HEK293T (cell line): ENCODE measurements at regions not wholly inside any gene's neighbourhood (a gene's known extent, or its start where the extent isn't known, plus 50 kb on each side); places are given as distances from the start of the nearest gene placed in this dataset.
A peak's percentile ranks its signal among the peaks of the same experiment; 100 is the strongest.
"Not testable (repeated sequence)": the region's sequence is repeated elsewhere in the genome, so short reads cannot be mapped to it uniquely, and the experiment has no call there.

Experiments used
- CTCF ChIA-PET: fragments of 350-600 bp; formaldehyde crosslinking; extraction: SDS; loops from one replicate; lab custom pipeline; 2021; ENCODE audit warnings: antibody characterized with exemption, inconsistent platforms; lab: Yijun Ruan, JAX
- POLR2A ChIA-PET: fragments of 350-600 bp; formaldehyde crosslinking; extraction: SDS; loops from one replicate; lab custom pipeline; 2020; ENCODE audit warnings: antibody characterized with exemption, inconsistent platforms; lab: Yijun Ruan, JAX
- DNase-seq: peaks from one replicate; pipeline ENCODE4 v3.0.0; 2012; ENCODE audit warnings: mixed read lengths; ENCODE audit errors: extremely low spot score
- ARNT ChIP-seq: fragments of 450-650 bp; IDR thresholded peaks from 2 replicates; pipeline ENCODE4 v1.6.1; 2017; ENCODE audit warnings: mild to moderate bottlenecking
- BHLHE40 ChIP-seq: fragments of 450-650 bp; IDR thresholded peaks from 2 replicates; pipeline ENCODE4 v1.6.1; 2016; ENCODE audit warnings: mild to moderate bottlenecking, moderate library complexity, borderline replicate concordance
- CTBP1 ChIP-seq: fragments of 450-650 bp; IDR thresholded peaks from 2 replicates; pipeline ENCODE4 v1.6.1; 2016; ENCODE audit warnings: borderline replicate concordance
- ELF4 ChIP-seq: fragments of 450-650 bp; IDR thresholded peaks from 2 replicates; pipeline ENCODE4 v1.6.1; 2017; ENCODE audit warnings: antibody characterized with exemption
- FOXA1 ChIP-seq: fragments of 450-650 bp; IDR thresholded peaks from 2 replicates; pipeline ENCODE4 v1.6.1; 2016; ENCODE audit warnings: mild to moderate bottlenecking
- FOXK2 ChIP-seq: fragments of 450-650 bp; IDR thresholded peaks from 2 replicates; pipeline ENCODE4 v1.6.1; 2016; ENCODE audit warnings: mild to moderate bottlenecking
- FOXM1 ChIP-seq: fragments of 450-650 bp; IDR thresholded peaks from 2 replicates; pipeline ENCODE4 v1.6.1; 2017; ENCODE audit warnings: mild to moderate bottlenecking, borderline replicate concordance
- HDGF ChIP-seq: fragments of 450-650 bp; IDR thresholded peaks from 2 replicates; pipeline ENCODE4 v1.6.1; 2017; ENCODE audit warnings: antibody characterized with exemption, borderline replicate concordance
- L3MBTL2 ChIP-seq: fragments of 450-650 bp; conservative IDR thresholded peaks from 2 replicates; pipeline ENCODE4 v1.6.1; 2016; ENCODE audit warnings: mild to moderate bottlenecking
- LEF1 ChIP-seq: fragments of 450-650 bp; IDR thresholded peaks from 2 replicates; pipeline ENCODE4 v1.6.1; 2017; ENCODE audit warnings: mild to moderate bottlenecking, borderline replicate concordance
- NFRKB ChIP-seq: fragments of 450-650 bp; IDR thresholded peaks from 2 replicates; pipeline ENCODE4 v1.6.1; 2016; ENCODE audit warnings: mild to moderate bottlenecking, moderate library complexity
- SP1 ChIP-seq: fragments of 450-650 bp; IDR thresholded peaks from 2 replicates; pipeline ENCODE4 v1.6.1; 2017
- SUZ12 ChIP-seq: fragments of 450-650 bp; IDR thresholded peaks from 2 replicates; pipeline ENCODE4 v1.6.1; 2016; ENCODE audit warnings: mild to moderate bottlenecking
- TARDBP ChIP-seq: fragments of 450-650 bp; IDR thresholded peaks from 2 replicates; pipeline ENCODE4 v1.6.1; 2016
- ZNF384 ChIP-seq: fragments of 450-650 bp; IDR thresholded peaks from 2 replicates; pipeline ENCODE4 v1.6.1; 2016
- TF ChIP-seq, protein P1 (sequence below): fragments of 450-650 bp; IDR thresholded peaks from 2 replicates; pipeline ENCODE4 v1.6.1; 2016

DNA sequence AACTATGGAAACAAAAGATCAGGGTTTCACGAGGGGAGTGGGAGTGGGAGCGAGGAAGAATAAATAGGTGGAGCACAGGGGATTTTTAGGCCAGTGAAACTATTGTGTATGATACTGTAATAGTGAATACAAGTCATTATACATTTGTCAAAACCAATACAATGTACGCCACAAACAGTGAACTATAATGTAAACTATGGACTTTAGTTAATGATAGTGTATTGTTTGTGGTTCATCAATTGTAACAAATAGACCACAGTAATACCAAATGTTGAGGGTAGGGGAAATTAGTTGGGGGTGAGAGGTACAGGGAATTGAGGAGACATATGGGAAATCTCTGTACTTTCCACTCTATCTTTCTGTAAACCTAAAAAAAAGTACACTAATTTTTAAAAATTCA, 218.4 kb downstream of the FRK start:
- TF ChIP-seq FOXK2 (no peak), SUZ12 (no peak), FOXM1 (no peak), TARDBP (no peak)
- ChIA-PET CTCF (no interaction called here), POLR2A (no interaction called here)

DNA sequence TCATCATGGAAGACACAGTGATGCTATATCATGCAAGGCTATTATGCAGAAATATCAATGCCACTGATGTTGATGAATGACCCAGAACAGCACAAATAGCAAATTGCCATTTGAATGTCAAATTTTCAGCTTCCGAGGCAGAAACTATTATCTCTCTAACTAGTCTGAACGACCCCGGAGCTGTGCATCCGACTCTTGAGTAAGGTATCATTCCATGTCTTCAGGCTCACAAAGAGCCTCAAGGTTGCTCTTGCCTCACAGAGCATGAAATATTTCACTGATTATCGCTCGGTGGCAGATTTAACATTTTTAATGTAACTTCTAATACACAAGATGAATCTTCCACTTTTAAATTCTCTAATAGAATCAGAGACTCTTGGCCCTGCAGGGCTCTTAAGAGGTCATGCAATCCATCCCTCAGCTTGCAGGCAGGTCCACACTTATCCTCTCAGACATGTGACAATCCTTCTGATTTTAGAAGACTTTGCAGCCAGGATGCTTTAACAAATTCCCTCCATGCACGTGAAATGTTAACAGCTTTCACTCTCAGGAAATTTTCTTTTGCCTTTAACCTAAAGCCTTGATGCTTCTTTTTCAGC, 221.0 kb downstream of the FRK start:
- ChIA-PET CTCF (no interaction called here), POLR2A (no interaction called here)
- TF ChIP-seq CTBP1 (no peak), BHLHE40 (no peak), FOXM1 (no peak), LEF1 (no peak), FOXA1 (no peak), ARNT (no peak), ZNF384 (no peak), TARDBP (no peak), HDGF (no peak)
- TF ChIP-seq, protein P1, sequence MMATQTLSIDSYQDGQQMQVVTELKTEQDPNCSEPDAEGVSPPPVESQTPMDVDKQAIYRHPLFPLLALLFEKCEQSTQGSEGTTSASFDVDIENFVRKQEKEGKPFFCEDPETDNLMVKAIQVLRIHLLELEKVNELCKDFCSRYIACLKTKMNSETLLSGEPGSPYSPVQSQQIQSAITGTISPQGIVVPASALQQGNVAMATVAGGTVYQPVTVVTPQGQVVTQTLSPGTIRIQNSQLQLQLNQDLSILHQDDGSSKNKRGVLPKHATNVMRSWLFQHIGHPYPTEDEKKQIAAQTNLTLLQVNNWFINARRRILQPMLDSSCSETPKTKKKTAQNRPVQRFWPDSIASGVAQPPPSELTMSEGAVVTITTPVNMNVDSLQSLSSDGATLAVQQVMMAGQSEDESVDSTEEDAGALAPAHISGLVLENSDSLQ = no peak
- no peak for DNase-seq

More for the DNA sequence above, 218.4 kb downstream of the FRK start:
- DNase-seq = no peak

DNA sequence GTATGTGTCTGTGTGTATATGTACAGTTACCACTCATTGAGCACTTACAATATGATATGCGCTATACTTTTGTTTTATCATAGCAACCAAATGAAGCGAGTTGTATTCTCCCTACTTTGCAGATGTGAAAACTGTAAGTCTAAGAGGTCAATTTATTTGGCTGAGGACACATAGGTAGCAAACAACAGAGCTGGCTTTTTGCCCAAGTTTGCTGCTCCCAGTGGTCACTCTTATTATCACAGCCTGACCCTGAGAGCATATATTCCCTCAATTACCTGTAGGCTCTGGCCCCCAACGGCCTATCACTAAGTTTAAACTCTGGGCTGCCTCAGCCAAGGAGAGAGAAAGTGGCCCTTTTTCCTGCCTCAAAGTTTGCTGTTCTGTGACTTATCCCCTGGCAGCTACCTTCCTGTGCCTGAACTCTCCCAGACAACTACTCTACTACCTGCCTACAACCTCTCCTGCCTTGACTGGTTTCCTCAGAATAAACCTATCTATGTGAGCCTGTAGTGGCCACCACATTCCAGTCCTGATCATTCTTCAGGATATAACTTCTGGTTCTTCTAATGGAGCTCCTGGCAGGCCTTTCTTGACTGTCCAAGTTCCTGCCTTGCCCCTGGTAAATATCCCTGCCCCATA, 221.8 kb downstream of the FRK start:
- TF ChIP-seq FOXA1 (no peak), TARDBP (no peak), ELF4 (no peak), NFRKB (no peak), FOXM1 (no peak)
- POLR2A ChIA-PET = no interaction called here
- CTCF ChIA-PET = interaction anchor here (0.6 to 1.0 kb wide), 2 partner anchors 10 to 639 kb away, joined by 5 to 6 read pairs; no protein-coding TSS in a partner anchor
- DNase-seq = peak; percentile 69

DNA sequence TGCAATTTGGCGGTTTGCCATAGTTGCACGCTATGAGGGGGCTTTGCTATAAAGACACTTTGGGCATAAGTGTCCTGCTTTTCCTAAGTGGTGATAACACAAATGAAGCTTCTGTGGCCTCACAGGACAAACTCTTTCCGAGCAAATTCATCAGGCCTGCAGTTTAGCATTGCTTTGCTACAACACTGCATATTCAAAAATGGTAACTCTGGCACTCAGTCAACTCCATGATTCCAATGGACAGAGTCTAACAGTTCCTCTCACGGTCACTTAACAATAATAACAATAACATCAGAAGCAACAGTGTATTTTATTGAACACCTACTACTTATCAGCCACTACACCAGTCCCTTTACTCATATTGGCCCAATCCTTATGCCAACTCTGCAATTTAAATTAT, 222.5 kb downstream of the FRK start:
- ChIA-PET POLR2A (no interaction called here), CTCF (interaction anchor here (1.0 kb wide), 1 partner anchor 9 kb away, joined by 6 read pairs; no protein-coding TSS in a partner anchor)
- no peak for DNase-seq
- TF ChIP-seq, protein P1 = no peak
- TF ChIP-seq NFRKB (no peak), SP1 (no peak), FOXK2 (no peak), TARDBP (no peak), ARNT (no peak), BHLHE40 (no peak), FOXM1 (no peak), ELF4 (no peak)

DNA sequence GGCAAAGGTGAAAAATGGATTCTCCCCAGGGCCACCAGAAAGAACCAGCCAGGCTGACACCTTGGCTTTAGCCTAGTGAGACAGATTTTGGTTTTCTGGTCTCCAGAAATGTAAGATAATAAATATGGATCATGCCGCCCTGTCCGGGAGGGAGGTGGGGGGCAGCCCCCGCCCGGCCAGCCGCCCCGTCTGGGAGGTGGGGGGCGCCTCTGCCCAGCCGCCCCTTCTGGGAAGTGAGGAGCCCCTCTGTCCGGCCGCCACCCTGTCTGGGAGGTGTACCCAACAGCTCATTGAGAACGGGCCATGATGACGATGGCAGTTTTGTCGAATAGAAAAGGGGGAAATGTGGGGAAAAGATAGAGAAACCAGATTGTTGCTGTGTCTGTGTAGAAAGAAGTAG, 224.3 kb downstream of the FRK start:
- CTCF ChIA-PET = interaction anchor here (0.6 kb wide), 1 partner anchor 154 kb away, joined by 3 read pairs; no protein-coding TSS in a partner anchor
- DNase-seq, POLR2A ChIA-PET: not testable (repeated sequence)

DNA sequence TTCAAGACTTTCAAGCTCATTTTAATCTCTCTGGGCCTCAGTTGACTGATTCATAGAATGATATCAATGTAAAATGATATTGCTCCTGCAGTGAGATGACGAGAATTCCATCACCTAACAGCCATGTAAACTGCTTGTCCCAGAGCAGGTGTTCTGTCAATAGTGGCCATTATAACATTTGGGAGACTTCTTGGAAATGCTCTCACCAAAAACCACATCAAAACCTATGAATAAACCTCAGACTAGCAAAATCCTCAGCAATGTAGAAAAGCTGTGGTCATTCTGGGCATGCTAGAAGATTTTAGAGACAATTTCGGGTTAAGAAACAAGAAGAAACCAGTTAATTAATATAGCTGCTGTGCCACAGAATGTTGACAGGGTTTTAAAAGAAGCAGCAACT, 225.4 kb downstream of the FRK start:
- ChIA-PET POLR2A (no interaction called here), CTCF (no interaction called here)
- no peak for DNase-seq
- TF ChIP-seq ARNT (no peak), CTBP1 (no peak), BHLHE40 (no peak), FOXM1 (no peak), LEF1 (no peak), L3MBTL2 (no peak), SUZ12 (no peak), SP1 (no peak)

DNA sequence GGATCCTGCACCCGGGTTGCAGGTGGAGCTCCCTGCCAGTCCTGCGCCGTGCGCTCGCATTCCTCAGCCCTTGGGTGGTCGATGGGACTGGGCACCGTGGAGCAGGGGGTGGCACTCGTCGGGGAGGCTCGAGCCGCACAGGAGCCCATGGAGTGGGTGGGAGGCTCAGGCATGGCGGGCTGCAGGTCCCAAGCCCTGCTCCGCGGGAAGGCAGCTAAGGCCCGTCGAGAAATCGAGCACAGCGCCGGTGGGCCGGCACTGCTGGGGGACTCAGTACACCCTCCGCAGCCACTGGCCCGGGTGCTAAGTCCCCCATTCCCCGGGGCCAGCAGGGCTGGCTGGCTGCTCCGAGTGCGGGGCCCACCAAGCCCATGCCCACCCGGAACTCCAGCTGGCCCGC, 226.1 kb downstream of the FRK start:
- DNase-seq, POLR2A ChIA-PET: not testable (repeated sequence)
- CTCF ChIA-PET = interaction anchor here (0.6 kb wide), 1 partner anchor 70 kb away, joined by 3 read pairs; no protein-coding TSS in a partner anchor

DNA sequence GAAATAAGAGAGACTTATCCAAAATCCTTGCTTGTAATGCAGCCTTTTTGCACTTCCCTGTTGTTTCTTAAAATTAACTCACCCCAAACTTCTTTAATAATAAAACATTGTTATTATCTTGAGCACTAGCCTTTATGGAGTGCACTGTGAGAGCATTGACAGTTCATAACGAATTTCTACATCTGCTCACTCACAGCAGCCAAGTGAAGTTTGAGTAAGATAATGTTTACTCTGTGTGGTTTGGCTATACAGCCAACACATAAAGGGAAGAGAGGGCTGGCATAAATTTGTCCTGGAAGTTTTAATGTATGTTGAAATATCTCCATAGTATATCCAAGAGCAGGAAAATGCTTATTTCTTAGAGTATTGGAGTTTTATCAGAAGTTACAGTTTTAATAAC, 227.9 kb downstream of the FRK start:
- no peak for DNase-seq
- TF ChIP-seq CTBP1 (no peak), L3MBTL2 (no peak), SUZ12 (no peak), FOXA1 (no peak), ARNT (no peak), NFRKB (no peak), SP1 (no peak), ELF4 (no peak)
- ChIA-PET POLR2A (no interaction called here), CTCF (no interaction called here)
